NCI-H2196 (cell line): ENCODE measurements at regions not wholly inside any gene's neighbourhood (a gene's known extent, or its start where the extent isn't known, plus 50 kb on each side); places are given as distances from the start of the nearest gene placed in this dataset.

Experiments used
- DNase-seq: peaks from one replicate; lab custom pipeline; 2025; ENCODE audit not compliant: unreplicated experiment; lab: John Stamatoyannopoulos, UW

DNA sequence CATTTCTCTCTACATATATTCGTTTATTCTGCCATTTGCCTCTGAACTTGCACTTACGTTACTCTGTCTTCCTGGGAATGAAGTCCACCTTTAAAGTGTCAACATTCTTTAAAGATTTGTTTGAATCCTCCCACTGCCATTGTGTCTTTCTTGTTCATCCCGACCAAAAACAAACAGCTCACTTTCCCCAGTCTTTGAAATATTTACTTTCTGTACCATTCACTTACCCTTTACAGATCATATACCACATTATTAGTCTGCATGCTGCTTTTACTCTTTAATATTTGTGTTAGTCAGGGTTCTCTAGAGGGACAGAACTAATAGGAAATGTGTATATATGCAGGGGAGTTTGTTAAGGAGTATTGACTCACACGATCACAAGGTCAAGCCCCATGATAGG lies 176.6 kb upstream of the STARD13 start:
- no peak for DNase-seq

DNA sequence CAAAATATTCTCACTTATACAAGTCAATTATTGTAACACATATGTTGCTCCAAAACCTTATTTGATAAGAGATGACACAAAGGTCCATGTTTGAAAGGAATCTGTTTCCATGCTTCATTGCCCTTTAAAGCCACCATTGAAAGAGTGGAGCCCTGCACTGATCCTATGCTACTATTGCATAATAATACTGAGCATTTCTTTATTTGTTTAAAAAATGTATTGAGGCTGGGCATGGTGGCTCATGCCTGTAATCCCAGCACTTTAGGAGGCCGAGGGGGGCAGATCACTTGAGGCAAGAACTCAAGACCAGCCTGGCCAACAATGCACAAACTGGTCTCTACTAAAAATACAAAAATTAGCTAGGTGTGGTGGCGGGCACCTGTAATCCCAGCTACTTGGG lies 178.8 kb upstream of the STARD13 start:
- DNase-seq, result no peak

DNA sequence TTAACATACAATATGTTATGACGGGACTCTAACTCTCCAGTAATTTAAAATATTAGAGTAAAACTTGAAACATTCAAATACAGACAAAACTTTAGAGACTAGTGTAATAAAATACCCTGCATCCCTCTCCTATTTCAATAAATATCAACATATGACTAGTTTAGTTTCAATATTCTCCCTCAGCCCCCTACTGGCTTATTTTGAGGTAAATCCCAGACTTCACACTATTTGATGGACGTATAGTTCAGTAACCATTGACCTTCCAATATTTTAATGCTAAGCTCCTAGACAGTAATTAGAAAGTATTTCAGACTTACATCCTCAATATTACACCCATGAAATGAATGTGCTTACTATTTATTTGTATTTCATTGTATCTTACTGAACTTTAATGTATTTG lies 180.7 kb upstream of the STARD13 start:
- DNase-seq, result no peak

DNA sequence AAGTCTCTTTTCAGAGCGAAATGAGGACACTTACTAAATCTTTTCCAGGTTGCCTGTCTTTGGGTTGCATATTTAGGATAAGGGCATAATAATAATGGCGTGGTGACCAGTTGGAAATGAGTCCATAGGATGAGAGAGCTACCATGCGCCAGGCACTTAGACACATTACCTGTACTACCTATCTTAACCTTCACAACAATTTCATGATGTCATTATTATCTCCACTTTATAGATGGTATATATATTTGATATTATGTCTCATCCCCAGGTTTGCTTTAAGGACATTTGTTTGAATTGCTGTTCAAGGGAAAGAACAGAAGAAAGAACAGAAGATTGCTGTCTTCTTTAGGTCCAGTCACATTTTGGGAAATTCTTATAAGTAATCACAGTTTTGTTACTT lies 182.0 kb upstream of the STARD13 start:
- DNase-seq, result no peak

DNA sequence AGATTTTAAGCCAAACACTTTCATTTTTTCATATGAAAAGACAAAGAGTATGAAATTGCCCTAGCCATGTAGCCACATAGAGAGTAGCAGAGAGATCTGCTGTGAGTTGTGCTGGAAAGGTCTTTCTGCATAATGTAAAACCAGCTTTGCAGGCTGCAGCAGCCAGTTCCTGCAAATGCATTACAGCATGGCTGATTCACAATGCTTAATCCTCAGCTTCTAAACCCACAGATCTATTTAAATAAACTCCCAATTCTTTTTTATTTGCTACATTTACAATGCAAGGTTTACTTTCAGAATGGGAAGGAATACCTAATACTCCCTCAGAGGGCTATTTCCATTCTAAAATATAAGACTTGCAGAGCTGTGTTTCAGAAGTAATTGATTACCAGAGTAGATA lies 185.6 kb upstream of the STARD13 start:
- no peak for DNase-seq

DNA sequence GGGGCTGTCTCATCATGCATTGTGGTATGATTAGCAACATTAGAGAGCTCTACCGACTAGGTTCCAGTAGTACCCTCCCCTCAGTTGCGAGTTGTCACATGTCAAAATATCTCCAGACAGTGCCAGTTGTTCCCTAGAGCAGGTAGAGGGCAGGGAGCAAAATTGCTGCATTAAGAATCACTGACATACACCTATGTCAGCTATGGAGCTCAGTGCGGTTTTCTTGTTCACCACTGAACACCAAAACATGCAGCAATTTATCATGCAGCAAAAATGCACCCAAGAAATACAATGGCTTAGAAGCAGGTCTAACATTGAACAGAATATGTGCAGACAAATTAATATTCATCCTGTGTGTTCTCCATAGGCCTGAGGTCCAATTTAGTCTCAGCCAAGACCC lies 186.9 kb upstream of the STARD13 start:
- no peak for DNase-seq

DNA sequence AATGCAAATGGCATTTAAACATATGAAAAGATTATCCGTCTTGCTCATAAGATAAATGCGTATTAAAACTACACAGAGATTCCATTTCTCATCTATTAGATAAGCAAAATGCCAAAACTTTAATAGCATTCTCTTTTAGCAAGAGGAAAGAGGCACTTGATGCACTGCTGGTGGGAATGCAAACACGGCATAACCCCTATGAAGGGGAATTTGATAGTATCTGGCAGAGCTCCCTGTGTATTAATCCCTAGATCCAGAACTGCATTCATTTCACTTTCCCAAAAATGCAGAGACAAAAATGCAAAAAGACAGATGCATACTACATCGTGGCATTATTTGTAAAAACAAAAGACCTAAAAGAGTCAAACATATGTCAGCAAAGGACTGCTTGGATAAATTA lies 193.6 kb upstream of the STARD13 start:
- DNase-seq, result no peak

DNA sequence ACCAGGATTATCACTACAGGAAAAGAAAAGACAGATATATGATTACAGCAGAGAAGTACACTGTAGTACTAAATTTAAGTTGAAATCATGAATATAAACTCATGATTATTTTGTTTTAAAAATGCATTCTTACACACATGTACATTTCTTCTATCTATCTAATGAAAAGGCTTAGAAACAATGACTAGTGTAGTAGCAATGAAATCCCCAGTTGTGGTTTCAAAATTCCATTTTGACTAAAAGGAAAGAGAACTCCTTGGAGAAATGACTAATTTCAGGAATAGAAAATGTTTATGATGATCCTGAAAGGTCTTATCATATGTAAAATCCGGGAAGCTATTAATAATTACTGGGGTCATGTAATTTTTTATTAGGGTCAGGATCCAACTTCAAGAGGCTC lies 195.0 kb upstream of the STARD13 start:
- no peak for DNase-seq

DNA sequence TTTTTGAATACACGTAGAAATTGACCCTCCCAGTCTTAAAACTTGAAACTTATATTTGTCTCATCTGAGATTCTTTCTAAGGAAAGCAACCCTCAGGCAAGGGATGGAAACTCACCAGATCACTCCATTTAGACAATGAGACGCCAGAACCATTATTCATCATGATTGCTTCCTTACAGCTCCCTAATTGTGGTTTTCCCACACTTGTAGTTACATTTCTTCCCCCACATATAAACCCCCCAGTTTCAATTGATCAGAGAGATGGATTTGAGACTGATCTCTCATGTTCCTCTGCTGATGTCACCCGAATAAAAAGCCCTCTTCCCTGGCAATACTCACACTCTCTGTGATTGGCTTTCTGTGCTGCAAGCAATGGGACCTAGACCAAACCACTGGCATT lies 197.9 kb upstream of the STARD13 start:
- DNase-seq, result no peak

DNA sequence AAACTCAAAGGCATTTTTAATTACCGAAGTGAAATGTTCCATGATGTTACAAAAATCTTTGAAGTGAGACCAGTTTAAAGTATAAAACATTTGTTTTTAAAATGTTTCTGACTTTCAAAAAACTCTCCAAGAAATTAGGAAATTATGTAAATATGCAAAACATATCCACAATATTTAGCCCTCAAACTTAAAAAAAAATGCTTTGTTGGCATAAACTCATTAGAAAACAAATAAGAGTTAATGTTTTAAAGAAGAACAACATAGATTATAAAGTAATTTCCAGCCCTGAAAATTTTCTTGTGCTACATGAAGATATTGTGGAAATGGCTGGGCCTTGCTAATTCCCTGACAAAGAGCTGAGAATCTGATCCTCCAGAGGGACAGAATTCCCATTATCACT lies 199.7 kb upstream of the STARD13 start:
- DNase-seq, result no peak

DNA sequence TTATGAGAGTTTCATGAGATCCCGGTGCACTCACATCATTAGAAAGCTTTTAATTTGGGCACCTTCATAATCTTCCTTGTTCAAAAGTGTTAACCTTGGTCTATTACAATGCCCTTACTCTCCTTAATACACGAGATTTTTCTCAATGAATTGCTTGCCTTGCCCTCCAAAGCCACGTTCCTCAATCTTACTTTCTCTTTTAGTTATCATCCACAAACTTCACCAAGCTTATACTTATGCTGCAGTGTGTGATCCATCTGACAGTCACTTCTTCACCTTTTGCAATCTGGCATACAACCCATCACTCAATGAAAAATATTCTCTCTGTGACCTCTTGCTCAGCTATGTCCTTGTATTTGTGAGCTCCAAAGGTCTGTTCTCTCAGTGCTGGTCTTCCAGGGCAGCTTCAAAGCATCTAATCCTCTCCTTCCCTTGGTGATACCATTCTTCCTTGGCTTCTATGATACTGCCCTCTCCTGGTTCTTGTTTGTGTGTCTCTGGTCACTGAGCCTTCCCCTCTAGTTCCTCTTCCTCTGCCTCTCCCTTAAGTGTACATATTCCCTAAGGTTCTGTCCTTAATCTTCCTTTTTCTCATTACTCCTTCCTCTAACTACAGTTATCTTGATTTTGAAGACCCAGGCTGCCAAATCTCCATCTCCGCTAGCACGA lies 202.2 kb upstream of the STARD13 start:
- no peak for DNase-seq

DNA sequence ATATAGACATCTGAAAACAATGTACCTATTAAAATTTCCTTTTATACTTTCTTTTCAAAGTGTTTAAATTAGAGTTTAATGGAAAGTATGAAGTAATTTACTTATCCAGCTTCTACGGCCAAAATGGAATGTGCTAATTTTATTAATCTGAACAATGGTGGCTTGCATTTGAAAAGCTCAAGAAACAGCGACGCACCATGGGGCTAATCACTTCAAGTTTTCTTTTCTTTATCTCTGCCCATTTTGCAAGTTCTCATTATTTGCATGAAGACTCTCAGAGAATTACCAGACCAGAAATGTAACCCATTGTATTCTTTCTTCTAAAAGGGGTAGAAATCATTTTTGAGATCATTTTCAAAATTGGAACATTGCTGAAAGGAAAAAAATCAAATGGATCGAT lies 204.0 kb upstream of the STARD13 start:
- no peak for DNase-seq

DNA sequence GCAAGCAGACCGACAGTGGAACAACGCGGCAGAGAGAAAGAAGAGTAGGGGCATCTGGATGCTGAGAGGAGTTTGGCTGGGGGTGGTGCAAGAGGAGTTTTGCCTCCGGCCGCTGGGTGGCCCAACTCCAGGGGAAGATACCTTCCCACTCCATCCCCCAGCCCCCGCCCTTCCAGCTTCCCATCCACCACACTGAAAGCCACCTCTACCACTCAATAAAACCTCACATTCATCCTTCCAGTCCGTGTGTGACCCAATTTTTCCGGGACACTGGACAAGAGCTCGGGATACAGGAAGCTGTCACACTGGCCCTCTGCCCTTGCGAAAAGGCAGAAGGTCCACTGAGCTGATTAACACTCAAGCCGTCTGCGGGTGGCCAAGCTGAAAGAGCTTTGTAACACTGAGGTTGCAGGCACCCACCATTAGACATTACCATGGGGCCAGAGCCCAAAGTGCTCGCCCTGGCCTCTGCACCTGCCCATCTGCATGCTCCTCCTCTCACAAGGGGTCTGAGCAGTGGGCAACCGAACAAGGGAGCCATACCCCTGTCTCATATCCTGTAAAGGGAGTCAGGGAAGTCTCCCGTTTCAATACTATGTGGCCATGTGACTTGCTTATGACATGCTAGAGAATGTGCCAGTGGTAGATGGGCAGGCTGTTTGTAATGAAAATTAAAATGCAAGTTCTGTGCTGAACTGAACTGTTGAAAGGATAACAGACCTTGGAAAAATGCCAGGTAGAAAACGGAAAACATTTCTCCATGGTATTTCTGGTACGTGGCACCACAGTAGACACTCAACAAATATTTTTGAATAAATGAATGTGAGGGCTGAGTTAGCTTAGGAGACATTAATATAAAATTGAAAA lies 205.1 kb upstream of the STARD13 start:
- no peak for DNase-seq

DNA sequence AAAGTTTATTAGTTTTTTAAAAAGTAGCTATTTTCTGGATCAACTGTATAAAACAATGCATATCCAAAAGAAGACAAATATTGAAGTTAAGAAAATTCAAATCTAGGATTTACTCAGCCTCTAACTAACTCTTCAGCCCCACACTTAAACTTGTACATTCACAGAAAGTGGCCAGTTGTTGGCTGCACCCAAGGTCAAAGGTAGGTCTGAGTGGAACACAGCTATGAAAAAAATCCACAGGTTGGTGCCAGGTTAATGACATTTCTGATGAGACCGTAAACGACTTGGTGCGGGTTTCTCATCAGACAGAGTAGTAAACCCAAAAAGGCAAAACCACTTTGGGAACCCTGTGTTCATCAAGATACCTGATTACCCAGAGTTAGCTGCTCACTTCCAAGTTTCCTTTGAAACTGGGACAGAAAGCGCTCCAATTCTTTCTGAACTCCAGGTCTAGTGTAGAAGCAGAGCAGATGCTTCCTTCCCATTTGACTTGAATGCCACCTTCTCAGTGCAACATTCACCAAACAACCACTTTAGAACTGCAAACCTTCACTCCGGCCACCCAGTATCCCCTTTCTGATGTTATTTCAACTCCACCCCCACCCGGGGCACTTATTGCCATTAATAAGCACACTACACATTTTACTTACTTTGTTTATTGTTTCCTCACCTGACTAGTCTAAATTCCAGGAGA lies 208.3 kb upstream of the STARD13 start:
- no peak for DNase-seq

DNA sequence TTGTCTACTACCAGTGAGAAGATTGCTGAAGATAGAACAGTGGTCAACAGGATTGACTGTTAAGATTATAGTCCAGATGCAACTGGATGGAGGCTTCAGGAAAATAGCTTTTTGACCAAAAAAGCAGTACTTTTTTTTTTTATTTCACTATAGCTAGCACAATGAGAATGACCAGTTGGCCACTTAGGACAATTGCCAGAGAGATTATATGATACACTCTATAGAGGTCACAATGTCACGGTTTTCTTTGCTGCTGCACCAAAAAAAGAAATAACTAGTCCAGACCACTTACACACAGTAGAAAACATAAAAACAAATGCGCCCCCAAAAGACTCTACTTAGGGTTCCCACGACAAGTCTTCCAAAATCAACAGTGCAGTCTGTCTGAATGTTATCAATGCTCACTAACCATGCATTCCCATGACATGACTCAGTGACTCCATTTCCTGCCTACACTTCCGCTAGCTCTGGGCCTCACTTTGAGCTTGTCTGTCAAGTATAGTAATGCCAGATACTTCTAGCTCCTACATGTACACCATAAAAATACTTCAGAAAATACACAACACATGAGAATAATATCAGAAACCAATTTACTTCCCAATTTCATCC lies 209.1 kb upstream of the STARD13 start:
- DNase-seq, result no peak

DNA sequence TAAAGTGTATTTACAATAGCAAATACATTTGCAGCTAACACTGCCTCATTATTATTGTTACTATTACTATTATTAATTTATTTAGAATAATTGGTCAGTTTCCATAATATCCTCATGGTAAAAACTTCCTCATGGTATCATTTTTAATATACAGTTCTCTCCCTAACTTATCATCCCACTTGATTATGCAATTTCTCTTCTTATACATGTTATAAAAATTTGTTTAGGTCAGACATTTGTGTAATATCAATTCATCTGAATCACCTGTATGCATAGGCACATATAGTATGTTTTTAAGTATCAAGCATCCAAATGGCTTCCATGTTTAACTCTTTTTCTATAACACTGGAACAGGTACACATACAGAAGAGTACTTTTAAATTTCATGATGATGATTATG lies 210.8 kb upstream of the STARD13 start:
- no peak for DNase-seq

DNA sequence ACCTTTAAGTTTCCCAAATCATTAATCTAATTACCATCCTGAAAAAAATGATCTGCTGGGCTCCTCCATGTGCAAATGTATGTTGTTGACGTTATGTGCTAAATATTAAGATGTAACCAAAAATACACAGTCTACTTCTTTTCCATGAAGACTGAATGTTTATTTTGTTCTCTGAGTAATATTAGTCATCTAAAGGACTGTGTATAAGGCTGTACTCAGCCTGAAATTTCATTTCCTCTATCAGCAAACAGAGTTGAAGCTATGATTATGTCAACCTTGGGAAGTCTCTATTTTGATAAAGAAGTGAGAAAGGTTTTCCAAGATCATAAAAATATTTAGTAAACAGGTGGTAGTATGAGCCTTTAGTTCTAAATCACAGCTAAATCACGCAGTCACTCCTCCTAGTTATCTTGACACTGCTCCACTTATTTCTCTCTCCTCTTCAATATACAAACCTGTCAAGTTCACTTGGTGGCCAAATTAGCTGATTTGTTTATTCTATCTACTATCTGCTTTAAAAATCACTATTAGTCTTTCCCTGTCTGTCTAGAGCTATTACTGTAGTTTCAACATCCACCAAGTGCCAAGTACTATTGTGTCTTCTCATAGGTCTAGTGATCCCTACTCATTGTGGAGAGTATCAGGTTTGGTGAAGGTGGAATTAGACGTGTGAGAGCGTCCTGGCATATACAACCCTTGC lies 211.7 kb upstream of the STARD13 start:
- DNase-seq, result no peak

DNA sequence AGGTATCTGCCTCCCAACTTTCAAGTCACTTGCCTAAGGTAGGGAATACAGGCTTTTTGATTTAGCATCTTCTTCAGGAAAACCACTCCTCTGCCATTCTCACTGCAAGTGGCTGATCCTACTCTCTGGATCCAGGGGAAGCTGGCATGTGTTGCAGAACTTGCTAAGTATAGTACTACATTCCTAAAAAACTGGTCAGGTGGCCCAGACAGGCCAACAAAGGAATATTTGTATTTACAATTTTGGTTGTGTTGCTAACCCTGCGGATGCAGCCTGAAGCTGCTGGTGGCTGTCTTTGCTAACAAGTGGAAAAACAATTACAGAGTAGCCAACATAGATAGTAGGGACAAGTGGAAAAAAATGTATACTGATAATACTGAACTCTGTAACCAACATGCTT lies 222.5 kb upstream of the STARD13 start:
- no peak for DNase-seq

DNA sequence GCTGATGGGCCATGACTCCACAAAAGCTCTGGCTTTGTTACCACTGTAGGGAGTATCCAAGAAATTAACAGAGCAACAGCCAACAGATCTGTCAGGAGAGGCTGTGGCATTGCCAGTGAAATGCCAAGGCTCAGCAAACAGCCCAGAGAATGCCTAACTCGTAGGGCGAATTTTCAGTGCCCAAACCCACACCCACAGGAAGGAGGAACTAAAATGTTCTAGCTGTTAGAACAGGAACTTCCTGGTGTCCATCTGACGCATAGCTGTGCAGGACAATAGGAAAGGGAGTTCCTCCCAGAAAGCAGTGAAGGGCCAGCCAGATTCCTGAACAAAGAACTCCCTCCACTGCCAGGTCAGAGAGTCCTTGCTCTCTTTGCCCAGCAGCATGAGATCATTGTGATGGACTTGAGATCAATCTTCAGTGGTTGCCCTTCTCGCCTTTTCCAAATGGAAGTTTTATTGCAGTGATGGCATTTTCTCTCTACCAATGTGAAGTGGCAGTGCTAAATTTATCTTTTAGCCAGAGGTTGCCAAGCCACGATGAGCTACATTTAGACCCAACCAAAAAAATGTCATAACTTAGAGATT lies 224.2 kb upstream of the STARD13 start:
- no peak for DNase-seq

DNA sequence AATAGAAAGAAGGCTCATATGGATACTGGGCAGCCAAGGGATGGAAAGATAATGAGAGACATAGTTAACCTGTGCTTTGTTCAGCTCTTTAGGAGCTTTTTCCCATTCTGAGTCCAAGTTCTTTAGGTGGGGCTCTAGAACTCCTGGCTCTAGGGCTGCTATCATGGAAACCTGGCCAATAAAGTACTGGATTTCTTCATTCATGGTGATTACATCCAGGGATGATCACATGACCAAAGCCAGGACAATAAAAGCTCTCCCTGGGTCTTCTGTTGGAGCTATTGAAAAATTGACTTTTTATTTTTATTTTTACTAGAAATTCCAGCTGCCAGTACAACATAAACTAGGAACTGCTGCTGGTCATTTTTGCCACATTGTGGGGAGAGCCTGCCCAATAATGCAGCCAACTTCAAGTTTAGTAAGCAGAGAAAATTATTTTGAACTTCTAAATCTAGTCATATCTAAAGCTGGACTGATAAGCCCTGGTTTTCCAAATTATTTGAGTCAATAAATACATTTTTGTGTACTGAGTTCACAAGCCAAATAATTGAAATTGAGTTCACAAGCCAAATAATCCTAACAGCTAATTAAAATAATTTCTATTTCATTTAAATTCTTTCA lies 224.9 kb upstream of the STARD13 start:
- no peak for DNase-seq
